GM12872 (cell line): ENCODE measurements at regions not wholly inside any gene's neighbourhood (a gene's known extent, or its start where the extent isn't known, plus 50 kb on each side); places are given as distances from the start of the nearest gene placed in this dataset.

Experiments used
- TF ChIP-seq, protein P1 (sequence below): IDR thresholded peaks from 3 replicates; pipeline ENCODE4 v1.5.1; 2011; ENCODE audit warnings: low read depth, mild to moderate bottlenecking, low read length, moderate library complexity; ENCODE audit not compliant: insufficient read depth

- TF ChIP-seq, protein P1, sequence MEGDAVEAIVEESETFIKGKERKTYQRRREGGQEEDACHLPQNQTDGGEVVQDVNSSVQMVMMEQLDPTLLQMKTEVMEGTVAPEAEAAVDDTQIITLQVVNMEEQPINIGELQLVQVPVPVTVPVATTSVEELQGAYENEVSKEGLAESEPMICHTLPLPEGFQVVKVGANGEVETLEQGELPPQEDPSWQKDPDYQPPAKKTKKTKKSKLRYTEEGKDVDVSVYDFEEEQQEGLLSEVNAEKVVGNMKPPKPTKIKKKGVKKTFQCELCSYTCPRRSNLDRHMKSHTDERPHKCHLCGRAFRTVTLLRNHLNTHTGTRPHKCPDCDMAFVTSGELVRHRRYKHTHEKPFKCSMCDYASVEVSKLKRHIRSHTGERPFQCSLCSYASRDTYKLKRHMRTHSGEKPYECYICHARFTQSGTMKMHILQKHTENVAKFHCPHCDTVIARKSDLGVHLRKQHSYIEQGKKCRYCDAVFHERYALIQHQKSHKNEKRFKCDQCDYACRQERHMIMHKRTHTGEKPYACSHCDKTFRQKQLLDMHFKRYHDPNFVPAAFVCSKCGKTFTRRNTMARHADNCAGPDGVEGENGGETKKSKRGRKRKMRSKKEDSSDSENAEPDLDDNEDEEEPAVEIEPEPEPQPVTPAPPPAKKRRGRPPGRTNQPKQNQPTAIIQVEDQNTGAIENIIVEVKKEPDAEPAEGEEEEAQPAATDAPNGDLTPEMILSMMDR = no peak
Observed at GRCh38 chr13:37345391-37345790, 239.9 kb upstream of the CSNK1A1L start.

DNA sequence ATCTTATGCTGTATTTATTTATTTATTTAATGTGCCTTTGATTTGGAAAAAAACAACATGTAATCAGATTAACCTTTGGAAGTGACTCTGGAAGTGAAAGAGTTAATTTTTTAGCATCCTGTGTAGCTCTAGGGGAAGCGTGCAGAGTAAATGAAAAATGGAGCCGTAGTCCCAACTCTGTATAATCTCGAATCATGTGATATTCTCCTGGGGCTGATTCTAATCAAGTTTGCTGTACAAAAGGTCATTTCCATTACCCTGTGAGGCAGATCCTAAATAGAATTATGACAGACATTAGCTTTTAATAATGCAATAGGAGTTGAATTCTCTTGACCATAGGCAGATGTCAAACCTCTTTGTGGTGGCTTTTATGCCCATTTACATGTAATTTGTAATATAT lies 238.6 kb upstream of the CSNK1A1L start:
- TF ChIP-seq, protein P1 = no peak

DNA sequence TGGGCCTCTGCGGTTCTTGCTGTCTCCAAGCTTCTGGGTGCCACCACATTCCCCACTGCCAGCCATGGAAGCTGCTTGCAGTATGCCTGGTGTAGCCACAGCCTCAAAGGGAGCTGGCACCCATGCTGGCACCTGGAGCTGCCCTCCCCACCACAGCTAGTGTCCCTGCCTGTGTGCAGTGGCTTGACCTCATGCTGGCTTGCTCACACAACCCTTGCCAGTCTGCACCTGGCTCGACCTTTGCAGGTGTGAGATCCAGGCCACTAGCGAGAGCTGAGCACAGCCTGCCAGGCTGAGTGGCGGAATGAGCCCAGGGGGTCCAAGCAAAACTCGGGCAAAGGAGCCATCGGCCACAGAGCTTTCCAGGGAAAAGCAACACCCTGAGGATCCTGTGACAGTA lies 236.7 kb upstream of the CSNK1A1L start:
- TF ChIP-seq, protein P1 = no peak

DNA sequence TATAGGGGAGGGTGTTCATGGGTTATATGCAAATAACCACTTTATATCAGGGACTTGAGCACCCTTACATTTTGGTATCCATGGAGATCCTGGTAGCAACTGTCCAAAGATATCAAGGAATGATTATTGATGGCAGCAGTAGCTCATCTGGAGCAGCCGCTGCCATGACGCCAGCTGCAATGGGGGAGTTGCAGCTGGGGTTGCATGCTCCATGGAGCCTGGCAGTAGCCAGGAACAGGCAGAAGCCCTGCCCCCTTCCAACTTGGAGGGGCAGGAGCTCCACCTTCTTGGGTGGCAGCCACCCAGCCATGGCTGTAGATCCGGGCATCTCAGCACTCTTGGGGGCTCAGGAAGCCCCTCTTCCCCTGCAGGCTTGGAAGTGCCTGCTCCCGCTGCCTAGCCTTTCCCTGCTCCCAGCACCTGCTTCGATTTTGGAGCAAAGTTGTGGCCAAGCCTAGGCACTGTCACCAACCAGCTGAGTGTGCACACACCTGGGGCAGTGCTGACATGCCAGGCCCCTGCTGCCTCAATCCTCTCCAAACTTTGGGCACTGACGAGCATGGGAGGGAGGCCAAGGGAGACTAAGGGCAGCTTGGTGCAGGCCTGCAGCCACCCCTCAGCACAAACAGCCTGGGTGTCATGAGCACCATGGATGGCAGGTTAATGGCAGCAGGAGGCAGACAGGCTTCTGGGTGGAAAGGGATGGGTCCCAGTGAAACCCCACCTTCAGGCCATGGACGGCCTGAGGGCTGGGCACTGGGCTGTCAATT lies 235.6 kb upstream of the CSNK1A1L start:
- TF ChIP-seq, protein P1 = no peak

GRCh38 chr13:37339386-37339735 lies 233.9 kb upstream of the CSNK1A1L start:
- TF ChIP-seq, protein P1 = no peak

DNA sequence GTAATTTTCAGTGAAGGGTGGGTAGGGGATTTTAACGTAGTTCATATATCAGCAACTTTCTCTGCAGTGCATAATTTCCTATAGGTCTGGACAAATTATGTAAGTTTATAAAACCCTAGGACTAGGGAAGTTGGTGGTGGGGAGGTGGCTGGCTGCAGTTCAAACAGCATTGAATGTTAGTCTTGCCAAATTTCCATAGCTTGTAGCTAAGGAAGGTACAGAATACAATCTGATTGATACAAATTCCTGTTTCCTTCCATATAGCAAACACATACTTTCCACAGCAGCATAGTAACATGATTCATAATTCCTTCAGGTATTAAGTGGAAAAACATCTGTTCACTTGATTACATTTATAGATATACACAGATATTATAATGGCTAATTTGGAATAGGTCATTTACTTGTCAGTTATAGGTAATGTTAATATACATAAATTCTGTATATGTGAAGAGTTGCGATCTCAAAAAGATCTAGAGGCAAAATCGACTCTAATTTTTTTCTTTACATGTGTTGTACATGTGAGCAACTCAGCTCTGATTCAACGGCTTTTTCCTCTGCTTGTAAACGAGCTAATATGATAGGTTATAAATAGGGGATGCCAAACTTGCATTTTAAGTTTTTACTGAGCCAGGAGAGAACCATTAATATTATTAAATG lies 233.4 kb upstream of the CSNK1A1L start:
- TF ChIP-seq, protein P1 = no peak

GRCh38 chr13:37326334-37326733 lies 220.9 kb upstream of the CSNK1A1L start:
- TF ChIP-seq, protein P1 = no peak
